GM10266 (cell line): ENCODE measurements at regions not wholly inside any gene's neighbourhood (a gene's known extent, or its start where the extent isn't known, plus 50 kb on each side); places are given as distances from the start of the nearest gene placed in this dataset.

Experiments used
- DNase-seq: peaks from one replicate; pipeline ENCODE4 v3.0.0; 2012; ENCODE audit errors: extremely low spot score
- CTCF ChIP-seq: IDR thresholded peaks from 2 replicates; pipeline ENCODE4 v1.5.1; 2012; ENCODE audit warnings: mild to moderate bottlenecking, low read depth; ENCODE audit not compliant: control insufficient read depth, insufficient read depth; ENCODE audit errors: missing control alignments

- no peak for DNase-seq
- TF ChIP-seq CTCF, result no peak
These were observed 119.7 kb downstream of the MACROH2A1 start for GRCh38 chr5:135279328-135279727.

GRCh38 chr5:135276151-135276550, 122.9 kb downstream of the MACROH2A1 start:
- TF ChIP-seq CTCF, result no peak
- no peak for DNase-seq

GRCh38 chr5:135273212-135273611, 125.8 kb downstream of the MACROH2A1 start:
- no peak for DNase-seq
- TF ChIP-seq CTCF, result no peak

- TF ChIP-seq CTCF, result no peak
These were observed 126.7 kb downstream of the MACROH2A1 start for GRCh38 chr5:135272311-135272805.

GRCh38 chr5:135271533-135272310, 127.3 kb downstream of the MACROH2A1 start:
- TF ChIP-seq CTCF, result no peak
- no peak for DNase-seq

More at GRCh38 chr5:135272311-135272805, 126.7 kb downstream of the MACROH2A1 start:
- no peak for DNase-seq

GRCh38 chr5:135269931-135270421, 129.1 kb downstream of the MACROH2A1 start:
- no peak for TF ChIP-seq CTCF
- DNase-seq, result no peak

GRCh38 chr5:135269199-135269598, 129.8 kb downstream of the MACROH2A1 start:
- TF ChIP-seq CTCF, result no peak
- no peak for DNase-seq
